ENCODE measurements at regions not wholly inside any gene's neighbourhood (a gene's known extent, or its start where the extent isn't known, plus 50 kb on each side); places are given as distances from the start of the nearest gene placed in this dataset.

- peaks cover 9% of the 10 kb centered on the region for H3K27me3 ChIP-seq (replicated peaks; ENCODE audit: insufficient read depth)
- no peaks in the 10 kb centered on the region for H3K9me3 ChIP-seq (ENCODE audit: low read depth)
- H3K27ac ChIP-seq: no peak overlapping the region
- no peaks in the 10 kb centered on the region for H3K4me1 ChIP-seq (ENCODE audit: insufficient read depth)
- no peaks in the 10 kb centered on the region for H3K79me2 ChIP-seq (ENCODE audit: insufficient read depth)
- peaks cover 4% of the 10 kb centered on the region; the same call in 1 of the 2 replicates for H3K9me2 ChIP-seq (ENCODE audit: insufficient read depth)
- TF ChIP-seq EZH2 (IDR thresholded peaks at IDR 0.05; ENCODE audit: insufficient read depth, poor library complexity, severe bottlenecking) (no peak), EZH2phosphoT487 (IDR thresholded peaks at IDR 0.05; ENCODE audit: insufficient read depth, low read depth) (no peak)
- no peak overlapping the region for H2AFZ ChIP-seq
- H3K36me3 ChIP-seq (ENCODE audit: low read depth): no peaks in the 10 kb centered on the region
- H3K4me2 ChIP-seq (ENCODE audit: unreplicated experiment): no peak overlapping the region
- H3K9ac ChIP-seq: no peak overlapping the region
- DNase-seq: no peak
- no peaks in the 10 kb centered on the region for H3F3A ChIP-seq (ENCODE audit: insufficient read depth)
- no peaks in the 10 kb centered on the region for H4K20me1 ChIP-seq (ENCODE audit: insufficient read depth)
- H3K4me3 ChIP-seq: no peak overlapping the region
- 0 to 5% methylated on average over 1 of the region's 1 CpG for WGBS, 2 experiments (ENCODE audit: low coverage in 1 of 2, low lambda C conversion rate in 2 of 2, missing lambda C conversion rate in 2 of 2)
- in situ Hi-C loops (cut with MboI): no loop called here
Measured at GRCh38 chr5:38124321-38124720, 134.0 kb upstream of the EGFLAM start.

GRCh38 chr5:38121420-38121819 lies 136.9 kb upstream of the EGFLAM start:
- WGBS, 2 experiments (ENCODE audit: low coverage in 1 of 2, low lambda C conversion rate in 2 of 2, missing lambda C conversion rate in 2 of 2): 43 to 52% methylated on average over 2 of the region's 2 CpGs
- no peak overlapping the region for H3K27ac ChIP-seq
- in situ Hi-C loops (cut with MboI): no loop called here

GRCh38 chr5:38119836-38120235 lies 138.5 kb upstream of the EGFLAM start:
- Histone ChIP-seq H3K27ac (no peak overlapping the region), H3K79me2 (ENCODE audit: insufficient read depth) (no peaks in the 10 kb centered on the region), H3K9me2 (ENCODE audit: insufficient read depth) (peaks cover 4% of the 10 kb centered on the region; the same call in 1 of the 2 replicates), H3K9ac (no peak overlapping the region), H3F3A (ENCODE audit: insufficient read depth) (no peaks in the 10 kb centered on the region), H4K20me1 (ENCODE audit: insufficient read depth) (no peaks in the 10 kb centered on the region), H3K27me3 (replicated peaks; ENCODE audit: insufficient read depth) (no peaks in the 10 kb centered on the region; the same call in 1 of the 2 replicates), H3K4me2 (ENCODE audit: unreplicated experiment) (no peak overlapping the region), H3K9me3 (ENCODE audit: low read depth) (no peaks in the 10 kb centered on the region), H3K4me3 (no peak overlapping the region), H3K36me3 (ENCODE audit: low read depth) (no peaks in the 10 kb centered on the region), H2AFZ (no peak overlapping the region), H3K4me1 (ENCODE audit: insufficient read depth) (no peaks in the 10 kb centered on the region)
- in situ Hi-C loops (cut with MboI): no loop called here
- TF ChIP-seq EZH2phosphoT487 (IDR thresholded peaks at IDR 0.05; ENCODE audit: insufficient read depth, low read depth) (no peak), EZH2 (IDR thresholded peaks at IDR 0.05; ENCODE audit: insufficient read depth, poor library complexity, severe bottlenecking) (no peak)
- WGBS, 2 experiments (ENCODE audit: low coverage in 1 of 2, low lambda C conversion rate in 2 of 2, missing lambda C conversion rate in 2 of 2): 63 to 65% methylated on average over 3 of the region's 3 CpGs
- no peak for DNase-seq

More at GRCh38 chr5:38121420-38121819, 136.9 kb upstream of the EGFLAM start:
- no peaks in the 10 kb centered on the region for H3K36me3 ChIP-seq (ENCODE audit: low read depth)
- H4K20me1 ChIP-seq (ENCODE audit: insufficient read depth): no peaks in the 10 kb centered on the region
- no peaks in the 10 kb centered on the region for H3K4me1 ChIP-seq (ENCODE audit: insufficient read depth)
- no peak overlapping the region for H3K4me2 ChIP-seq (ENCODE audit: unreplicated experiment)
- no peaks in the 10 kb centered on the region for H3F3A ChIP-seq (ENCODE audit: insufficient read depth)
- DNase-seq: no peak
- H3K79me2 ChIP-seq (ENCODE audit: insufficient read depth): no peaks in the 10 kb centered on the region
- no peaks in the 10 kb centered on the region; the same call in 1 of the 2 replicates for H3K27me3 ChIP-seq (replicated peaks; ENCODE audit: insufficient read depth)
- H3K9ac ChIP-seq: no peak overlapping the region
- no peak overlapping the region for H3K4me3 ChIP-seq
- no peak overlapping the region for H2AFZ ChIP-seq
- peaks cover 4% of the 10 kb centered on the region; the same call in 1 of the 2 replicates for H3K9me2 ChIP-seq (ENCODE audit: insufficient read depth)
- no peaks in the 10 kb centered on the region for H3K9me3 ChIP-seq (ENCODE audit: low read depth)
- no peak for TF ChIP-seq EZH2 (IDR thresholded peaks at IDR 0.05; ENCODE audit: insufficient read depth, poor library complexity, severe bottlenecking)
- no peak for TF ChIP-seq EZH2phosphoT487 (IDR thresholded peaks at IDR 0.05; ENCODE audit: insufficient read depth, low read depth)

- in situ Hi-C loops (cut with MboI): no loop called here
- Histone ChIP-seq H3K4me1 (ENCODE audit: insufficient read depth) (no peaks in the 10 kb centered on the region), H3K79me2 (ENCODE audit: insufficient read depth) (no peaks in the 10 kb centered on the region), H3K36me3 (ENCODE audit: low read depth) (no peaks in the 10 kb centered on the region), H3K4me3 (no peak overlapping the region), H3K27ac (no peak overlapping the region), H3K9me3 (ENCODE audit: low read depth) (no peaks in the 10 kb centered on the region), H2AFZ (no peak overlapping the region), H3K9ac (no peak overlapping the region), H3K4me2 (ENCODE audit: unreplicated experiment) (no peak overlapping the region), H4K20me1 (ENCODE audit: insufficient read depth) (no peaks in the 10 kb centered on the region), H3K27me3 (replicated peaks; ENCODE audit: insufficient read depth) (no peaks in the 10 kb centered on the region; the same call in 1 of the 2 replicates), H3K9me2 (ENCODE audit: insufficient read depth) (peaks cover 4% of the 10 kb centered on the region; the same call in 1 of the 2 replicates), H3F3A (ENCODE audit: insufficient read depth) (no peaks in the 10 kb centered on the region)
- peak; percentile 13 for DNase-seq
- WGBS, 2 experiments (ENCODE audit: low coverage in 1 of 2, low lambda C conversion rate in 2 of 2, missing lambda C conversion rate in 2 of 2): 23 to 29% methylated on average over 5 of the region's 5 CpGs
- TF ChIP-seq EZH2phosphoT487 (IDR thresholded peaks at IDR 0.05; ENCODE audit: insufficient read depth, low read depth): no peak
- no peak for TF ChIP-seq EZH2 (IDR thresholded peaks at IDR 0.05; ENCODE audit: insufficient read depth, poor library complexity, severe bottlenecking)
Measured at GRCh38 chr5:38117784-38118479, 140.4 kb upstream of the EGFLAM start.

Data from GM23248 (cell line).